ENCODE measurements at regions not wholly inside any gene's neighbourhood (a gene's known extent, or its start where the extent isn't known, plus 50 kb on each side); places are given as distances from the start of the nearest gene placed in this dataset.

DNA sequence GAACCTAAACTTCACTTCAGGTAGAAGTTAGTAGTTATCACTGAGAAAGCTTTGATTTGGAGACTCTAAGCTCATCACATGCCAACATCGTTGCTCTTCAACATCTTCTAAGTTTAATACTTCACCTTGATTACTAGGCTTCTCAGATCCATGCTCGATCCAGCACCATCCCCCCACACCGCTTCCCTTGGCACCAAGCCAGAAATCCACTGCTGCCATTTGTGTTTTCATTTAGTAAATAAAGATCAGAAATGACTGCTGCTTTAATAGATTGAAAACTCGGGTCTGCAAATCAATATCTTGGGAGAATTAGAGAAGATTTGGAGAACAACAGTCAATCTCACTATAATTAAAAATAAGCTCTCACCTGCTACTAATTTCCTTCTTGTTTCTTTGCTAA lies 214.7 kb upstream of the NR4A3 start:
- Histone ChIP-seq H3K27me3 (no peaks in the 10 kb centered on the region), H3K4me3 (no peak overlapping the region), H3K9me3 (no peaks in the 10 kb centered on the region), H3K36me3 (no peaks in the 10 kb centered on the region), H3K4me1 (no peaks in the 10 kb centered on the region), H3K27ac (no peak overlapping the region)
- intact Hi-C loops (cut with DNase I), result no loop called here
- 41 to 48% methylated on average over 4 of the region's 4 CpGs for WGBS, 2 donors
- ATAC-seq, result no peak
- TF ChIP-seq, protein P1, sequence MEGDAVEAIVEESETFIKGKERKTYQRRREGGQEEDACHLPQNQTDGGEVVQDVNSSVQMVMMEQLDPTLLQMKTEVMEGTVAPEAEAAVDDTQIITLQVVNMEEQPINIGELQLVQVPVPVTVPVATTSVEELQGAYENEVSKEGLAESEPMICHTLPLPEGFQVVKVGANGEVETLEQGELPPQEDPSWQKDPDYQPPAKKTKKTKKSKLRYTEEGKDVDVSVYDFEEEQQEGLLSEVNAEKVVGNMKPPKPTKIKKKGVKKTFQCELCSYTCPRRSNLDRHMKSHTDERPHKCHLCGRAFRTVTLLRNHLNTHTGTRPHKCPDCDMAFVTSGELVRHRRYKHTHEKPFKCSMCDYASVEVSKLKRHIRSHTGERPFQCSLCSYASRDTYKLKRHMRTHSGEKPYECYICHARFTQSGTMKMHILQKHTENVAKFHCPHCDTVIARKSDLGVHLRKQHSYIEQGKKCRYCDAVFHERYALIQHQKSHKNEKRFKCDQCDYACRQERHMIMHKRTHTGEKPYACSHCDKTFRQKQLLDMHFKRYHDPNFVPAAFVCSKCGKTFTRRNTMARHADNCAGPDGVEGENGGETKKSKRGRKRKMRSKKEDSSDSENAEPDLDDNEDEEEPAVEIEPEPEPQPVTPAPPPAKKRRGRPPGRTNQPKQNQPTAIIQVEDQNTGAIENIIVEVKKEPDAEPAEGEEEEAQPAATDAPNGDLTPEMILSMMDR (IDR thresholded peaks at IDR 0.05), result no peak
- no peak for DNase-seq

- intact Hi-C loops (cut with DNase I), result no loop called here
- no peaks in the 10 kb centered on the region for H3K9me3 ChIP-seq
- DNase-seq (no peak), ATAC-seq (no peak)
- no peaks in the 10 kb centered on the region for H3K4me1 ChIP-seq
- 85 to 88% methylated on average over 1 of the region's 1 CpG for WGBS, 2 donors
- H3K4me3 ChIP-seq, result no peak overlapping the region
- no peak overlapping the region for H3K27ac ChIP-seq
- H3K27me3 ChIP-seq, result no peaks in the 10 kb centered on the region
- TF ChIP-seq, protein P1 (IDR thresholded peaks at IDR 0.05), result no peak
- H3K36me3 ChIP-seq, result no peaks in the 10 kb centered on the region
Observed at GRCh38 chr9:99607842-99608448, 213.7 kb upstream of the NR4A3 start.

DNA sequence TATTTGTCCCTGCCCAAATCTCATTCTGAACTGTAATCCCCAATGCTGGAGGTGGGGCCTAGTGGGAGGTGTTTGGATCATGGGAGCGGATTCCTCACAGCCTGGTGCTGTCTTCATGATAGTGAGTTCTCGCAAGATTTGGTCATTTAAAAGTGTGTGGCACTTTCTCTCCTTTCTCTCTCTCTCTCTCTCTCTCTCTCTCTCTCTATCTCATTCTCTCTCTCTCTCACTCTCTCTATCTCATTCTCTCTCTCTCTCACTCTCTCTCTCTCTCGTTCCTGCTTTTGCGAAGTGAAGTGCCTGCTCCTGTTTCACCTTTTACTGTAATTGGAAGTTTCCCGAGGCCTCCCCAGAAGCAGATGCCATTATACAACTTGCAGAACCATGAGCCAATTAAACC lies 207.3 kb upstream of the NR4A3 start:
- WGBS, 2 donors, result 91 to 93% methylated on average over 5 of the region's 5 CpGs
- H3K4me1 ChIP-seq, result no peaks in the 10 kb centered on the region
- ATAC-seq, result no peak

DNA sequence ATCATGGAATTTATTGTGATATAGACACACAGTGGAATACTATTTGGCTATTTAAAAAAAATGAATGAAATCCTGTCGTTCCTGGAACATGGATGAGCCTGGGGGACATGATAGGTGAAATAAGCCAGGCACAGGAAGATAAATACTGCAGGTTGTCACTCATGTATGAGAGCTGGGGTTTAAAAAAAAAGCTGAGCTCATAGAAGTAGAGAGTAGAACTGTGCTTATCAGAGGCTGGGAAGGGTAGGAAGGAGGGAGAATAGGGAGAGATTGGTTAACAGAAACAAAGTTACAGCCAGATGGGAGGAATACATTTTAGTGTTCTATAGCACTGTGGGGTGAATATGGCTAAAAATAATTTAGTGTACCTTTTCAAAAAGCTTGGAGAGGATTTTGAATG lies 200.6 kb upstream of the NR4A3 start:
- WGBS, 2 donors, result 9 to 22% methylated on average over 1 of the region's 1 CpG
- no peaks in the 10 kb centered on the region for H3K36me3 ChIP-seq
- TF ChIP-seq, protein P1 (IDR thresholded peaks at IDR 0.05), result no peak
- no peak overlapping the region for H3K4me3 ChIP-seq
- H3K9me3 ChIP-seq, result no peaks in the 10 kb centered on the region
- ATAC-seq, result peak in 7 of 8 donors; percentile 38 to 96 (median 74)
- no peak overlapping the region for H3K27ac ChIP-seq
- intact Hi-C loops (cut with DNase I), result no loop called here
- H3K27me3 ChIP-seq, result no peaks in the 10 kb centered on the region
- peaks cover 0 to 7% (median 0%) of the 10 kb centered on the region in 9 donors for H3K4me1 ChIP-seq
- no peak for DNase-seq

More for the DNA sequence above, 207.3 kb upstream of the NR4A3 start:
- no peaks in the 10 kb centered on the region for H3K27me3 ChIP-seq
- no peaks in the 10 kb centered on the region for H3K9me3 ChIP-seq
- no peak overlapping the region for H3K4me3 ChIP-seq
- intact Hi-C loops (cut with DNase I), result no loop called here
- H3K27ac ChIP-seq, result no peak overlapping the region
- TF ChIP-seq, protein P1 (IDR thresholded peaks at IDR 0.05), result no peak
- no peak for DNase-seq
- H3K36me3 ChIP-seq, result no peaks in the 10 kb centered on the region
